ENCODE measurements at regions not wholly inside any gene's neighbourhood (a gene's known extent, or its start where the extent isn't known, plus 50 kb on each side); places are given as distances from the start of the nearest gene placed in this dataset.

DNA sequence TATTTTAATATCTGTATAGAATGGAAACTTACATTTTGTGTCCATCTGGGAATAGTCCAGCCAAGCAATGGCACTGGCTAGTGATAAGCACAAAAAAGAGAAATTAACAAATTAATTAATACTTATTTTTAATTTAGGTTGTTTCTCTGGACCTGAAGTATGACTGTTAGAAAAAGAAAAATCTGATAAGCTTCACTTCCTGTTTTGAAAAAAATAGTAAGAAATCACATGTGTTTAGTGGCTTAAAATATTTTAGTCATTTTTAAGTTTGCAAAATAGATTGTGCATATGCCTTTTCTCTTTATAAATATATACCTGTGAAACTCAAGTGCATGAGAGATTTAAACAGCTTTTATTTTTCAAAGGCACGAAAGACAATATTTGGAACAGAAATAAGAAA lies 50.1 kb upstream of the CREB5 start (continued):
- TF ChIP-seq, protein P1, sequence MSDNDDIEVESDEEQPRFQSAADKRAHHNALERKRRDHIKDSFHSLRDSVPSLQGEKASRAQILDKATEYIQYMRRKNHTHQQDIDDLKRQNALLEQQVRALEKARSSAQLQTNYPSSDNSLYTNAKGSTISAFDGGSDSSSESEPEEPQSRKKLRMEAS (IDR thresholded peaks at IDR 0.05; ENCODE audit: low read depth): no peak
- TF ChIP-seq NFIC (IDR thresholded peaks at IDR 0.05; ENCODE audit: borderline replicate concordance): no peak
- no peak for TF ChIP-seq FOXJ3 (CRISPR knock-in tag; IDR thresholded peaks at IDR 0.05)
- no peak for TF ChIP-seq POLR2AphosphoS5 (IDR thresholded peaks at IDR 0.05; ENCODE audit: low read depth, low read length)
- TF ChIP-seq TCF12 (IDR thresholded peaks at IDR 0.05): no peak
- TF ChIP-seq, protein P2, sequence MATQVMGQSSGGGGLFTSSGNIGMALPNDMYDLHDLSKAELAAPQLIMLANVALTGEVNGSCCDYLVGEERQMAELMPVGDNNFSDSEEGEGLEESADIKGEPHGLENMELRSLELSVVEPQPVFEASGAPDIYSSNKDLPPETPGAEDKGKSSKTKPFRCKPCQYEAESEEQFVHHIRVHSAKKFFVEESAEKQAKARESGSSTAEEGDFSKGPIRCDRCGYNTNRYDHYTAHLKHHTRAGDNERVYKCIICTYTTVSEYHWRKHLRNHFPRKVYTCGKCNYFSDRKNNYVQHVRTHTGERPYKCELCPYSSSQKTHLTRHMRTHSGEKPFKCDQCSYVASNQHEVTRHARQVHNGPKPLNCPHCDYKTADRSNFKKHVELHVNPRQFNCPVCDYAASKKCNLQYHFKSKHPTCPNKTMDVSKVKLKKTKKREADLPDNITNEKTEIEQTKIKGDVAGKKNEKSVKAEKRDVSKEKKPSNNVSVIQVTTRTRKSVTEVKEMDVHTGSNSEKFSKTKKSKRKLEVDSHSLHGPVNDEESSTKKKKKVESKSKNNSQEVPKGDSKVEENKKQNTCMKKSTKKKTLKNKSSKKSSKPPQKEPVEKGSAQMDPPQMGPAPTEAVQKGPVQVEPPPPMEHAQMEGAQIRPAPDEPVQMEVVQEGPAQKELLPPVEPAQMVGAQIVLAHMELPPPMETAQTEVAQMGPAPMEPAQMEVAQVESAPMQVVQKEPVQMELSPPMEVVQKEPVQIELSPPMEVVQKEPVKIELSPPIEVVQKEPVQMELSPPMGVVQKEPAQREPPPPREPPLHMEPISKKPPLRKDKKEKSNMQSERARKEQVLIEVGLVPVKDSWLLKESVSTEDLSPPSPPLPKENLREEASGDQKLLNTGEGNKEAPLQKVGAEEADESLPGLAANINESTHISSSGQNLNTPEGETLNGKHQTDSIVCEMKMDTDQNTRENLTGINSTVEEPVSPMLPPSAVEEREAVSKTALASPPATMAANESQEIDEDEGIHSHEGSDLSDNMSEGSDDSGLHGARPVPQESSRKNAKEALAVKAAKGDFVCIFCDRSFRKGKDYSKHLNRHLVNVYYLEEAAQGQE (IDR thresholded peaks at IDR 0.05; ENCODE audit: low read depth, low read length): no peak

Measured in SK-N-SH (cell line).